Keratinocyte (primary cell): ENCODE measurements at regions not wholly inside any gene's neighbourhood (a gene's known extent, or its start where the extent isn't known, plus 50 kb on each side); places are given as distances from the start of the nearest gene placed in this dataset.

Experiments used
- DNase-seq: peaks from one replicate; pipeline ENCODE4 v3.0.0-alpha.2; 2011; ENCODE audit warnings: low read depth, missing footprints, low spot score
- FAIRE-seq: peaks from 2 replicates; lab custom pipeline; 2011; peaks lifted over from hg19 to GRCh38; lab: Jason Lieb, UNC
- H2AFZ ChIP-seq: 2 replicates; pipeline ENCODE4 v1.6.0; 2012; ENCODE audit warnings: low read length, control low read depth, inconsistent platforms; ENCODE audit not compliant: control insufficient read depth
- H3K27ac ChIP-seq: 2 replicates; pipeline ENCODE4 v1.5.1; 2011; ENCODE audit warnings: low read length; ENCODE audit not compliant: control insufficient read depth, insufficient read depth
- H3K27me3 ChIP-seq: 3 replicates; pipeline ENCODE4 v1.6.0; 2011; ENCODE audit warnings: low read length; ENCODE audit not compliant: control insufficient read depth, insufficient read depth; ENCODE audit errors: extremely low read depth
- H3K36me3 ChIP-seq, 2 experiments: 2 replicates in 1 of 2; 3 replicates in 1 of 2; pipeline ENCODE4 v1.5.1; 2011; ENCODE audit warnings: low read length in 2 of 2, mild to moderate bottlenecking in 1 of 2; ENCODE audit not compliant: control insufficient read depth in 2 of 2, insufficient read depth in 2 of 2; ENCODE audit errors: extremely low read depth in 1 of 2
- H3K4me1 ChIP-seq: 3 replicates; pipeline ENCODE4 v1.5.1; 2011; ENCODE audit warnings: low read length; ENCODE audit not compliant: control insufficient read depth, insufficient read depth; ENCODE audit errors: extremely low read depth
- H3K4me2 ChIP-seq: 3 replicates; pipeline ENCODE4 v1.6.0; 2011; ENCODE audit warnings: low read depth, low read length; ENCODE audit not compliant: control insufficient read depth, insufficient read depth; ENCODE audit errors: extremely low read depth
- H3K4me3 ChIP-seq, 3 experiments: fragments of 200-600 bp in 1 of 3; sonication (generic) in 1 of 3; 2 replicates in 2 of 3; 3 replicates in 1 of 3; pipeline ENCODE4 v1.5.1; 2011 to 2016; ENCODE audit warnings: low read length in 3 of 3, mild to moderate bottlenecking in 3 of 3, control low read depth in 2 of 3, inconsistent platforms in 1 of 3, low read depth in 1 of 3, mixed read lengths in 1 of 3, mixed run types in 1 of 3, moderate library complexity in 1 of 3; ENCODE audit not compliant: control insufficient read depth in 2 of 3, insufficient read depth in 2 of 3; ENCODE audit errors: extremely low read depth in 1 of 3
- H3K79me2 ChIP-seq: 2 replicates; pipeline ENCODE4 v1.6.0; 2012; ENCODE audit warnings: low read length; ENCODE audit not compliant: control insufficient read depth, insufficient read depth
- H3K9ac ChIP-seq: 3 replicates; pipeline ENCODE4 v1.6.0; 2011; ENCODE audit warnings: low read length; ENCODE audit not compliant: control insufficient read depth, insufficient read depth; ENCODE audit errors: extremely low read depth
- H3K9me1 ChIP-seq: 3 replicates; pipeline ENCODE4 v1.6.0; 2011; ENCODE audit warnings: low read length; ENCODE audit not compliant: control insufficient read depth, insufficient read depth; ENCODE audit errors: extremely low read depth
- H3K9me3 ChIP-seq: 2 replicates; pipeline ENCODE4 v1.5.1; 2012; ENCODE audit warnings: low read depth, low read length; ENCODE audit not compliant: control insufficient read depth
- H4K20me1 ChIP-seq: 3 replicates; pipeline ENCODE4 v1.6.0; 2011; ENCODE audit warnings: low read length; ENCODE audit not compliant: control insufficient read depth, insufficient read depth; ENCODE audit errors: extremely low read depth
- CTCF ChIP-seq, 3 experiments: IDR thresholded peaks in 1 of 3; conservative IDR thresholded peaks in 1 of 3; optimal IDR thresholded peaks in 1 of 3; 2 replicates in 2 of 3; 3 replicates in 1 of 3; pipeline versions ENCODE3 to v1.5.1; 2011; ENCODE audit warnings: low read length in 3 of 3, mild to moderate bottlenecking in 3 of 3, moderate library complexity in 2 of 3, control low read depth in 1 of 3, inconsistent platforms in 1 of 3; ENCODE audit not compliant: insufficient read depth in 2 of 3; ENCODE audit errors: extremely low read depth in 1 of 3
- EZH2 ChIP-seq: IDR thresholded peaks from one replicate; pipeline ENCODE4 v1.6.1; 2012; ENCODE audit warnings: inconsistent platforms, mild to moderate bottlenecking, low read length, moderate library complexity
- dilution Hi-C: fragments of 300-500 bp; cut with MboI; formaldehyde crosslinking; loops from one replicate; pipeline ENCODE4 v1.7.0; 2020; ENCODE audit warnings: low sequenced_read_pairs; ENCODE audit not compliant: extremely low pct_ligation_motif_present

GRCh38 chr4:180203349-180203748, 2039.9 kb upstream of the TENM3 start:
- Histone ChIP-seq H2AFZ (no peak overlapping the region), H3K79me2 (no peaks in the 10 kb centered on the region), H3K9ac (no peak overlapping the region), H3K9me1 (no peaks in the 10 kb centered on the region), H4K20me1 (no peaks in the 10 kb centered on the region), H3K36me3 (no peaks in the 10 kb centered on the region), H3K27me3 (no peaks in the 10 kb centered on the region), H3K9me3 (no peaks in the 10 kb centered on the region), H3K4me2 (no peak overlapping the region), H3K4me1 (no peaks in the 10 kb centered on the region), H3K4me3 (no peak overlapping the region), H3K27ac (no peak overlapping the region)
- DNase-seq (no peak), FAIRE-seq (no peak)
- TF ChIP-seq CTCF (optimal IDR thresholded peaks at IDR 0.05 in 1 of 3, IDR thresholded peaks at IDR 0.05 in 1 of 3, conservative IDR thresholded peaks at IDR 0.05 in 1 of 3; ENCODE audit: extremely low read depth in 1 of 3, insufficient read depth in 2 of 3, low read length in 3 of 3) (no peak), EZH2 (no peak)
- dilution Hi-C loops: no loop called here

GRCh38 chr4:180205276-180205675, 2037.9 kb upstream of the TENM3 start:
- Histone ChIP-seq H3K9ac (no peak overlapping the region), H3K9me3 (no peaks in the 10 kb centered on the region), H4K20me1 (no peaks in the 10 kb centered on the region), H3K27me3 (no peaks in the 10 kb centered on the region), H3K4me1 (no peaks in the 10 kb centered on the region), H3K36me3 (no peaks in the 10 kb centered on the region), H3K27ac (no peak overlapping the region), H3K4me3 (no peak overlapping the region), H3K79me2 (no peaks in the 10 kb centered on the region), H3K4me2 (no peak overlapping the region), H2AFZ (no peak overlapping the region), H3K9me1 (no peaks in the 10 kb centered on the region)
- DNase-seq: no peak
- dilution Hi-C loops: no loop called here
- no peak for TF ChIP-seq CTCF (optimal IDR thresholded peaks at IDR 0.05 in 1 of 3, IDR thresholded peaks at IDR 0.05 in 1 of 3, conservative IDR thresholded peaks at IDR 0.05 in 1 of 3; ENCODE audit: extremely low read depth in 1 of 3, insufficient read depth in 2 of 3, low read length in 3 of 3)
- no peak for TF ChIP-seq EZH2
- no peak for FAIRE-seq
